WTC11 (cell line): ENCODE measurements at regions not wholly inside any gene's neighbourhood (a gene's known extent, or its start where the extent isn't known, plus 50 kb on each side); places are given as distances from the start of the nearest gene placed in this dataset.

ENCODE experiments used
- ATAC-seq: fragments of 200-7000 bp; cut with Tn5 transposase; 2 replicates; pipeline ENCODE4 v1.10.0; 2021; ENCODE audit warnings: mild to moderate bottlenecking, moderate library complexity
- CTCF ChIA-PET: fragments of 300-600 bp; sonication (Branson Sonifier 250); formaldehyde crosslinking; loops from one replicate; lab custom pipeline; 2021; ENCODE audit warnings: antibody characterized with exemption; lab: Charles Lee
- POLR2A ChIA-PET: fragments of 350-600 bp; sonication (Branson Sonifier 250); formaldehyde crosslinking; loops from one replicate; lab custom pipeline; 2021; ENCODE audit warnings: antibody characterized with exemption; lab: Charles Lee
- DNase-seq: peaks from one replicate; pipeline ENCODE4 v3.0.0; 2021; ENCODE audit warnings: low spot score
- H3K27ac Mint-ChIP-seq: 2 replicates; pipeline ENCODE4 v1.8.0; 2021; ENCODE audit warnings: mixed read lengths
- H3K27me3 Mint-ChIP-seq: 2 replicates; pipeline ENCODE4 v1.8.0; 2021; ENCODE audit warnings: low read depth, mild to moderate bottlenecking, moderate library complexity, mixed read lengths
- H3K36me3 Mint-ChIP-seq: 2 replicates; pipeline ENCODE4 v1.8.0; 2021; ENCODE audit warnings: mixed read lengths
- H3K4me1 Mint-ChIP-seq: 2 replicates; pipeline ENCODE4 v1.8.0; 2022; ENCODE audit warnings: mixed read lengths
- H3K4me3 Mint-ChIP-seq: 2 replicates; pipeline ENCODE4 v1.8.0; 2021; ENCODE audit warnings: mild to moderate bottlenecking, moderate library complexity, mixed read lengths
- H3K9me3 Mint-ChIP-seq: 2 replicates; pipeline ENCODE4 v1.8.0; 2021; ENCODE audit warnings: mixed read lengths
- CBFB ChIP-seq: sonication (generic); formaldehyde crosslinking; IDR thresholded peaks from 2 replicates; pipeline ENCODE4 v1.8.1; 2022; ENCODE audit warnings: mild to moderate bottlenecking, low read depth, missing genetic modification reagents
- CREM ChIP-seq: sonication (generic); formaldehyde crosslinking; IDR thresholded peaks from 2 replicates; pipeline ENCODE4 v1.8.1; 2022; ENCODE audit warnings: mild to moderate bottlenecking, missing genetic modification reagents, moderate library complexity
- ELF4 ChIP-seq: sonication (generic); formaldehyde crosslinking; IDR thresholded peaks from 2 replicates; pipeline ENCODE4 v1.8.1; 2022; ENCODE audit warnings: low read depth, mild to moderate bottlenecking, moderate library complexity, missing genetic modification reagents
- ETV6 ChIP-seq: sonication (generic); formaldehyde crosslinking; IDR thresholded peaks from 2 replicates; pipeline ENCODE4 v1.8.1; 2022; ENCODE audit warnings: mild to moderate bottlenecking, missing genetic modification reagents
- GRHL2 ChIP-seq: fragments of 250-450 bp; sonication (Bioruptor Pico); IDR thresholded peaks from 2 replicates; pipeline ENCODE4 v1.8.0; 2022; ENCODE audit warnings: mild to moderate bottlenecking, moderate library complexity; ENCODE audit not compliant: insufficient replicate concordance, severe bottlenecking
- GTF2I ChIP-seq: fragments of 250-450 bp; sonication (Bioruptor Pico); conservative IDR thresholded peaks from 2 replicates; pipeline ENCODE4 v1.4.0; 2021; ENCODE audit warnings: mild to moderate bottlenecking
- IRF2 ChIP-seq: sonication (generic); formaldehyde crosslinking; IDR thresholded peaks from 2 replicates; pipeline ENCODE4 v1.8.0; 2022; ENCODE audit warnings: low read depth, missing genetic modification reagents, borderline replicate concordance
- MXD4 ChIP-seq: fragments of 250-450 bp; sonication (Bioruptor Pico); IDR thresholded peaks from 2 replicates; pipeline ENCODE4 v1.8.0; 2021; ENCODE audit warnings: mild to moderate bottlenecking, moderate library complexity, borderline replicate concordance
- SMAD3 ChIP-seq: sonication (generic); formaldehyde crosslinking; IDR thresholded peaks from 2 replicates; pipeline ENCODE4 v1.8.0; 2022; ENCODE audit warnings: missing genetic modification reagents, mild to moderate bottlenecking, borderline replicate concordance
- ZNF232 ChIP-seq: sonication (generic); formaldehyde crosslinking; IDR thresholded peaks from 2 replicates; pipeline ENCODE4 v1.8.0; 2022; ENCODE audit warnings: mild to moderate bottlenecking, missing genetic modification reagents
- TF ChIP-seq, protein P1 (sequence below): sonication (generic); formaldehyde crosslinking; conservative IDR thresholded peaks from 2 replicates; pipeline ENCODE4 v1.8.1; 2022; ENCODE audit warnings: mild to moderate bottlenecking, missing genetic modification reagents
- TF ChIP-seq, protein P2 (sequence below): fragments of 200-600 bp; IDR thresholded peaks from 2 replicates; pipeline ENCODE4 v1.8.0; 2022; ENCODE audit warnings: antibody characterized with exemption
- TF ChIP-seq, protein P3 (sequence below): sonication (generic); formaldehyde crosslinking; IDR thresholded peaks from 2 replicates; pipeline ENCODE4 v1.8.0; 2022; ENCODE audit warnings: missing genetic modification reagents
- TF ChIP-seq, protein P4 (sequence below): sonication (generic); formaldehyde crosslinking; IDR thresholded peaks from 2 replicates; pipeline ENCODE4 v1.8.1; 2023; ENCODE audit warnings: mild to moderate bottlenecking, missing genetic modification reagents, moderate library complexity
- TF ChIP-seq, protein P5 (sequence below): sonication (generic); formaldehyde crosslinking; IDR thresholded peaks from 2 replicates; pipeline ENCODE4 v1.8.0; 2023; ENCODE audit warnings: missing genetic modification reagents
- TF ChIP-seq, protein P6 (sequence below): sonication (generic); formaldehyde crosslinking; IDR thresholded peaks from 2 replicates; pipeline ENCODE4 v1.8.0; 2022; ENCODE audit warnings: mild to moderate bottlenecking, missing genetic modification reagents
- TF ChIP-seq, protein P7 (sequence below): sonication (generic); formaldehyde crosslinking; IDR thresholded peaks from 2 replicates; pipeline ENCODE4 v1.8.0; 2023; ENCODE audit warnings: missing genetic modification reagents, mild to moderate bottlenecking, borderline replicate concordance

DNA sequence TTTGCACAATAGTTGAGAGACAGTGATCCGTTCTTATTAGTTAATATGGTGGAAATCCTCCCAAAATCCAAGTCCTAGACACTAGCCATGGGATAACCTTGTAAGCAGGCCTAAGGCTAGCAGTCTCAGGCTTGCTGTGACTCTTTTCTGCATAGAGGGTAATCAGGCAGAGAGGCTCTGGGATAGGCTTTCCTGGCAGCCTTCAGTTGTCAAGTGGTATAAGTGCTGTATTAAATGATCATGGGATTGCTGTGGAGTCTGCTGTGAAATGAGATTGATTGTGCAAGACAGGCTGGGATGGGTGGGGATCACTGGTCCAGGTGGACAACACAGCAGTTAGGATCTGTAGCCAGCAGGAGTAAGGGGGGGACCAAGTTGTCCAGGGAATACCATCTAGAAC is 416.4 kb downstream of the TLE4 start:
- no peak for ATAC-seq
- no peak for DNase-seq
- Mint-ChIP-seq H3K9me3 (peaks cover under 1% of the 10 kb centered on the region; the same call in 1 of the 2 replicates), H3K27me3 (no peaks in the 10 kb centered on the region), H3K27ac (no peak overlapping the region), H3K36me3 (no peaks in the 10 kb centered on the region), H3K4me3 (no peak overlapping the region), H3K4me1 (peaks cover 25% of the 10 kb centered on the region)
- TF ChIP-seq ZNF232 (no peak), CBFB (CRISPR knock-in tag) (no peak)
- TF ChIP-seq, protein P1, sequence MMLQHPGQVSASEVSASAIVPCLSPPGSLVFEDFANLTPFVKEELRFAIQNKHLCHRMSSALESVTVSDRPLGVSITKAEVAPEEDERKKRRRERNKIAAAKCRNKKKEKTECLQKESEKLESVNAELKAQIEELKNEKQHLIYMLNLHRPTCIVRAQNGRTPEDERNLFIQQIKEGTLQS (CRISPR knock-in tag) = no peak
- ChIA-PET CTCF (no interaction called here), POLR2A (no interaction called here)

DNA sequence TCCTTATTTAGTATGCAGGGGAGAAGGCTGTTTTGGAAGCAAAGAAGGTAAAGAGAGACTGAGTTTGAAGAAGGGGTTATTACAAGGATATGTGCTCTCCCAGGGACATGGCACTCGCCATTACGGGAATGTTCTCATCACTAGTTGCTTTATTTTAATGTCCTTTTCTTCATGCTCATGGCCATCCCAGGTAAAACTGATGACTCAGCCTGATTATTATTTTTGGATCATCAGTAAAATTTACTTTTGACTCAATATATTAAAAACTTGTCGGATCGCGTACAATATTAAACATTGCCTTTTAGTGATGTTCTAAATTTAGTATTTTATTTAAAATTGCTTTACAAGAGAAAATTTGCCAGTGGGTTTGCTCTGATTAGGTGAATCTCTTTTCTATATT is 414.7 kb downstream of the TLE4 start:
- ChIA-PET CTCF (no interaction called here), POLR2A (no interaction called here)
- H3K27ac Mint-ChIP-seq = no peak overlapping the region
- H3K4me1 Mint-ChIP-seq = peaks cover 16% of the 10 kb centered on the region
- peaks cover 14% of the 10 kb centered on the region for H3K9me3 Mint-ChIP-seq
- no peaks in the 10 kb centered on the region for H3K36me3 Mint-ChIP-seq
- no peak for TF ChIP-seq ELF4 (CRISPR knock-in tag)
- TF ChIP-seq, protein P2, sequence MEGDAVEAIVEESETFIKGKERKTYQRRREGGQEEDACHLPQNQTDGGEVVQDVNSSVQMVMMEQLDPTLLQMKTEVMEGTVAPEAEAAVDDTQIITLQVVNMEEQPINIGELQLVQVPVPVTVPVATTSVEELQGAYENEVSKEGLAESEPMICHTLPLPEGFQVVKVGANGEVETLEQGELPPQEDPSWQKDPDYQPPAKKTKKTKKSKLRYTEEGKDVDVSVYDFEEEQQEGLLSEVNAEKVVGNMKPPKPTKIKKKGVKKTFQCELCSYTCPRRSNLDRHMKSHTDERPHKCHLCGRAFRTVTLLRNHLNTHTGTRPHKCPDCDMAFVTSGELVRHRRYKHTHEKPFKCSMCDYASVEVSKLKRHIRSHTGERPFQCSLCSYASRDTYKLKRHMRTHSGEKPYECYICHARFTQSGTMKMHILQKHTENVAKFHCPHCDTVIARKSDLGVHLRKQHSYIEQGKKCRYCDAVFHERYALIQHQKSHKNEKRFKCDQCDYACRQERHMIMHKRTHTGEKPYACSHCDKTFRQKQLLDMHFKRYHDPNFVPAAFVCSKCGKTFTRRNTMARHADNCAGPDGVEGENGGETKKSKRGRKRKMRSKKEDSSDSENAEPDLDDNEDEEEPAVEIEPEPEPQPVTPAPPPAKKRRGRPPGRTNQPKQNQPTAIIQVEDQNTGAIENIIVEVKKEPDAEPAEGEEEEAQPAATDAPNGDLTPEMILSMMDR = no peak
- TF ChIP-seq IRF2 = no peak
- DNase-seq = no peak
- H3K4me3 Mint-ChIP-seq = no peak overlapping the region
- no peak for ATAC-seq
- H3K27me3 Mint-ChIP-seq = no peaks in the 10 kb centered on the region

DNA sequence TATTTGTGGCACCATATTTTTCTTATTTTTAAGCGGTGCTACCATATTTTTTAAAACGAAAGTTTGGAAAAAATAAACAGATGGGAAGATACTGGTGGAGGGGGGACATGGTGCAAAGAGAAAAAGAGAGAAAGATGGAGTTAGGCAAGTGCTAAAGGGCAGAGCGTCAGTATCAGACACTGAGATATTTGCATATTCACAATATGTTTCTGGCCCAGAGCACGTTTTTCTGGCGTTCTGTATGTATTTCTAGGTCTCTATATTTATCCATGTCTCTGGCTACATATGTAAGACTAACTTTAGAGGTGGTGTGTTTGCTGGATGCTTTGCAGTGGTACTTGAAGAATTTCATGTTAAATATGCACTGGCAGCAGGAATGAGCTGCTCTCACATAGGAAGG is 414.0 kb downstream of the TLE4 start:
- Mint-ChIP-seq H3K9me3 (peaks cover 14% of the 10 kb centered on the region), H3K36me3 (no peaks in the 10 kb centered on the region), H3K4me1 (peaks cover 16% of the 10 kb centered on the region), H3K27me3 (no peaks in the 10 kb centered on the region), H3K4me3 (no peak overlapping the region), H3K27ac (no peak overlapping the region)
- ATAC-seq (no peak), DNase-seq (no peak)
- TF ChIP-seq GTF2I (CRISPR knock-in tag) (no peak), ETV6 (CRISPR knock-in tag) (no peak)
- TF ChIP-seq, protein P3, sequence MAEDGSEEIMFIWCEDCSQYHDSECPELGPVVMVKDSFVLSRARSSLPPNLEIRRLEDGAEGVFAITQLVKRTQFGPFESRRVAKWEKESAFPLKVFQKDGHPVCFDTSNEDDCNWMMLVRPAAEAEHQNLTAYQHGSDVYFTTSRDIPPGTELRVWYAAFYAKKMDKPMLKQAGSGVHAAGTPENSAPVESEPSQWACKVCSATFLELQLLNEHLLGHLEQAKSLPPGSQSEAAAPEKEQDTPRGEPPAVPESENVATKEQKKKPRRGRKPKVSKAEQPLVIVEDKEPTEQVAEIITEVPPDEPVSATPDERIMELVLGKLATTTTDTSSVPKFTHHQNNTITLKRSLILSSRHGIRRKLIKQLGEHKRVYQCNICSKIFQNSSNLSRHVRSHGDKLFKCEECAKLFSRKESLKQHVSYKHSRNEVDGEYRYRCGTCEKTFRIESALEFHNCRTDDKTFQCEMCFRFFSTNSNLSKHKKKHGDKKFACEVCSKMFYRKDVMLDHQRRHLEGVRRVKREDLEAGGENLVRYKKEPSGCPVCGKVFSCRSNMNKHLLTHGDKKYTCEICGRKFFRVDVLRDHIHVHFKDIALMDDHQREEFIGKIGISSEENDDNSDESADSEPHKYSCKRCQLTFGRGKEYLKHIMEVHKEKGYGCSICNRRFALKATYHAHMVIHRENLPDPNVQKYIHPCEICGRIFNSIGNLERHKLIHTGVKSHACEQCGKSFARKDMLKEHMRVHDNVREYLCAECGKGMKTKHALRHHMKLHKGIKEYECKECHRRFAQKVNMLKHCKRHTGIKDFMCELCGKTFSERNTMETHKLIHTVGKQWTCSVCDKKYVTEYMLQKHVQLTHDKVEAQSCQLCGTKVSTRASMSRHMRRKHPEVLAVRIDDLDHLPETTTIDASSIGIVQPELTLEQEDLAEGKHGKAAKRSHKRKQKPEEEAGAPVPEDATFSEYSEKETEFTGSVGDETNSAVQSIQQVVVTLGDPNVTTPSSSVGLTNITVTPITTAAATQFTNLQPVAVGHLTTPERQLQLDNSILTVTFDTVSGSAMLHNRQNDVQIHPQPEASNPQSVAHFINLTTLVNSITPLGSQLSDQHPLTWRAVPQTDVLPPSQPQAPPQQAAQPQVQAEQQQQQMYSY (CRISPR knock-in tag) = no peak
- TF ChIP-seq, protein P4, sequence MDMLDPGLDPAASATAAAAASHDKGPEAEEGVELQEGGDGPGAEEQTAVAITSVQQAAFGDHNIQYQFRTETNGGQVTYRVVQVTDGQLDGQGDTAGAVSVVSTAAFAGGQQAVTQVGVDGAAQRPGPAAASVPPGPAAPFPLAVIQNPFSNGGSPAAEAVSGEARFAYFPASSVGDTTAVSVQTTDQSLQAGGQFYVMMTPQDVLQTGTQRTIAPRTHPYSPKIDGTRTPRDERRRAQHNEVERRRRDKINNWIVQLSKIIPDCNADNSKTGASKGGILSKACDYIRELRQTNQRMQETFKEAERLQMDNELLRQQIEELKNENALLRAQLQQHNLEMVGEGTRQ (CRISPR knock-in tag) = no peak
- ChIA-PET CTCF (no interaction called here), POLR2A (no interaction called here)

DNA sequence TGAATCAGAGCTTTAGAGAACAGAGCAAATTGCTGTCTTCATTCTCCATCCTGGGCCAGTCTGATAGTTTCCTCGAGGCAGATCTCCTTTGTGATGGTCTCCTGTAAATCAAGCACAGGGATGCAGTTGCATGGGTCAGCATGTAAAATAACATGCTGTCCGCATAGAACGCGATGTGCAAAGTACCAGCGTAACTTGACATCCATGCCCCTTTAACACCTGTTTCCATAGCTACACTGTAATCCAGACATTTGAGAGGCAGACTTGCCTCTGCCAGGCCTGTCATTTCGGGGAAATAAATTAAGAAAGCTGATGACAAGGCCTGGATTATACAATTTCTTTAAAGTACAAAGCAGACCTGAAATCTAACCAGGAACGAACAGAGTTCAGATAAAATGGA is 413.5 kb downstream of the TLE4 start:
- CTCF ChIA-PET = no interaction called here
- H3K9me3 Mint-ChIP-seq = peaks cover 14% of the 10 kb centered on the region
- DNase-seq (no peak), ATAC-seq (no peak)
- POLR2A ChIA-PET = no interaction called here
- H3K4me3 Mint-ChIP-seq = no peak overlapping the region
- H3K27me3 Mint-ChIP-seq = no peaks in the 10 kb centered on the region
- H3K36me3 Mint-ChIP-seq = no peaks in the 10 kb centered on the region
- no peak overlapping the region for H3K27ac Mint-ChIP-seq
- peaks cover 18% of the 10 kb centered on the region for H3K4me1 Mint-ChIP-seq
- TF ChIP-seq MXD4 (CRISPR knock-in tag) = no peak
- TF ChIP-seq, protein P5, sequence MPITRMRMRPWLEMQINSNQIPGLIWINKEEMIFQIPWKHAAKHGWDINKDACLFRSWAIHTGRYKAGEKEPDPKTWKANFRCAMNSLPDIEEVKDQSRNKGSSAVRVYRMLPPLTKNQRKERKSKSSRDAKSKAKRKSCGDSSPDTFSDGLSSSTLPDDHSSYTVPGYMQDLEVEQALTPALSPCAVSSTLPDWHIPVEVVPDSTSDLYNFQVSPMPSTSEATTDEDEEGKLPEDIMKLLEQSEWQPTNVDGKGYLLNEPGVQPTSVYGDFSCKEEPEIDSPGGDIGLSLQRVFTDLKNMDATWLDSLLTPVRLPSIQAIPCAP (CRISPR knock-in tag) = no peak
- TF ChIP-seq, protein P6, sequence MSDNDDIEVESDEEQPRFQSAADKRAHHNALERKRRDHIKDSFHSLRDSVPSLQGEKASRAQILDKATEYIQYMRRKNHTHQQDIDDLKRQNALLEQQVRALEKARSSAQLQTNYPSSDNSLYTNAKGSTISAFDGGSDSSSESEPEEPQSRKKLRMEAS (CRISPR knock-in tag) = no peak
- TF ChIP-seq, protein P1 (CRISPR knock-in tag) = no peak
- TF ChIP-seq CREM = no peak
- no peak for TF ChIP-seq SMAD3 (CRISPR knock-in tag)
- TF ChIP-seq, protein P7, sequence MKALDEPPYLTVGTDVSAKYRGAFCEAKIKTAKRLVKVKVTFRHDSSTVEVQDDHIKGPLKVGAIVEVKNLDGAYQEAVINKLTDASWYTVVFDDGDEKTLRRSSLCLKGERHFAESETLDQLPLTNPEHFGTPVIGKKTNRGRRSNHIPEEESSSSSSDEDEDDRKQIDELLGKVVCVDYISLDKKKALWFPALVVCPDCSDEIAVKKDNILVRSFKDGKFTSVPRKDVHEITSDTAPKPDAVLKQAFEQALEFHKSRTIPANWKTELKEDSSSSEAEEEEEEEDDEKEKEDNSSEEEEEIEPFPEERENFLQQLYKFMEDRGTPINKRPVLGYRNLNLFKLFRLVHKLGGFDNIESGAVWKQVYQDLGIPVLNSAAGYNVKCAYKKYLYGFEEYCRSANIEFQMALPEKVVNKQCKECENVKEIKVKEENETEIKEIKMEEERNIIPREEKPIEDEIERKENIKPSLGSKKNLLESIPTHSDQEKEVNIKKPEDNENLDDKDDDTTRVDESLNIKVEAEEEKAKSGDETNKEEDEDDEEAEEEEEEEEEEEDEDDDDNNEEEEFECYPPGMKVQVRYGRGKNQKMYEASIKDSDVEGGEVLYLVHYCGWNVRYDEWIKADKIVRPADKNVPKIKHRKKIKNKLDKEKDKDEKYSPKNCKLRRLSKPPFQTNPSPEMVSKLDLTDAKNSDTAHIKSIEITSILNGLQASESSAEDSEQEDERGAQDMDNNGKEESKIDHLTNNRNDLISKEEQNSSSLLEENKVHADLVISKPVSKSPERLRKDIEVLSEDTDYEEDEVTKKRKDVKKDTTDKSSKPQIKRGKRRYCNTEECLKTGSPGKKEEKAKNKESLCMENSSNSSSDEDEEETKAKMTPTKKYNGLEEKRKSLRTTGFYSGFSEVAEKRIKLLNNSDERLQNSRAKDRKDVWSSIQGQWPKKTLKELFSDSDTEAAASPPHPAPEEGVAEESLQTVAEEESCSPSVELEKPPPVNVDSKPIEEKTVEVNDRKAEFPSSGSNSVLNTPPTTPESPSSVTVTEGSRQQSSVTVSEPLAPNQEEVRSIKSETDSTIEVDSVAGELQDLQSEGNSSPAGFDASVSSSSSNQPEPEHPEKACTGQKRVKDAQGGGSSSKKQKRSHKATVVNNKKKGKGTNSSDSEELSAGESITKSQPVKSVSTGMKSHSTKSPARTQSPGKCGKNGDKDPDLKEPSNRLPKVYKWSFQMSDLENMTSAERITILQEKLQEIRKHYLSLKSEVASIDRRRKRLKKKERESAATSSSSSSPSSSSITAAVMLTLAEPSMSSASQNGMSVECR (CRISPR knock-in tag) = no peak
- no peak for TF ChIP-seq GRHL2
